ENCODE measurements at regions not wholly inside any gene's neighbourhood (a gene's known extent, or its start where the extent isn't known, plus 50 kb on each side); places are given as distances from the start of the nearest gene placed in this dataset.

GRCh38 chr16:63907251-63907650, 1214.6 kb downstream of the CDH11 start:
- no peak overlapping the region for H3K4me2 ChIP-seq (ENCODE audit: low read depth, low read length)
- no peaks in the 10 kb centered on the region for H3K79me2 ChIP-seq (ENCODE audit: low read length)
- no peaks in the 10 kb centered on the region for H3F3A ChIP-seq (ENCODE audit: insufficient read depth, low read length)
- no peaks in the 10 kb centered on the region for H4K20me1 ChIP-seq (ENCODE audit: insufficient read depth, low read length)
- H3K9me2 ChIP-seq (replicated peaks; ENCODE audit: insufficient read depth, low read length), result no peaks in the 10 kb centered on the region
- DNase-seq, result no peak
- TF ChIP-seq EZH2 (optimal IDR thresholded peaks at IDR 0.05; ENCODE audit: low read depth, low read length) (no peak), EZH2phosphoT487 (IDR thresholded peaks at IDR 0.05; ENCODE audit: low read length) (no peak)
- TF ChIP-seq, protein P1, sequence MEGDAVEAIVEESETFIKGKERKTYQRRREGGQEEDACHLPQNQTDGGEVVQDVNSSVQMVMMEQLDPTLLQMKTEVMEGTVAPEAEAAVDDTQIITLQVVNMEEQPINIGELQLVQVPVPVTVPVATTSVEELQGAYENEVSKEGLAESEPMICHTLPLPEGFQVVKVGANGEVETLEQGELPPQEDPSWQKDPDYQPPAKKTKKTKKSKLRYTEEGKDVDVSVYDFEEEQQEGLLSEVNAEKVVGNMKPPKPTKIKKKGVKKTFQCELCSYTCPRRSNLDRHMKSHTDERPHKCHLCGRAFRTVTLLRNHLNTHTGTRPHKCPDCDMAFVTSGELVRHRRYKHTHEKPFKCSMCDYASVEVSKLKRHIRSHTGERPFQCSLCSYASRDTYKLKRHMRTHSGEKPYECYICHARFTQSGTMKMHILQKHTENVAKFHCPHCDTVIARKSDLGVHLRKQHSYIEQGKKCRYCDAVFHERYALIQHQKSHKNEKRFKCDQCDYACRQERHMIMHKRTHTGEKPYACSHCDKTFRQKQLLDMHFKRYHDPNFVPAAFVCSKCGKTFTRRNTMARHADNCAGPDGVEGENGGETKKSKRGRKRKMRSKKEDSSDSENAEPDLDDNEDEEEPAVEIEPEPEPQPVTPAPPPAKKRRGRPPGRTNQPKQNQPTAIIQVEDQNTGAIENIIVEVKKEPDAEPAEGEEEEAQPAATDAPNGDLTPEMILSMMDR (IDR thresholded peaks at IDR 0.05; ENCODE audit: low read length), result no peak
- no peak overlapping the region for H2AFZ ChIP-seq (ENCODE audit: low read length)
- no peaks in the 10 kb centered on the region for H3K36me3 ChIP-seq (replicated peaks; ENCODE audit: insufficient read depth, low read length)
- no peak overlapping the region for H3K27ac ChIP-seq (ENCODE audit: low read length)
- no peak overlapping the region for H3K9ac ChIP-seq (ENCODE audit: low read length)
- H3K9me3 ChIP-seq (replicated peaks; ENCODE audit: insufficient read depth, low read length), result no peaks in the 10 kb centered on the region
- H3K27me3 ChIP-seq (replicated peaks; ENCODE audit: insufficient read depth, low read length), result no peaks in the 10 kb centered on the region
- no peaks in the 10 kb centered on the region for H3K4me1 ChIP-seq (ENCODE audit: low read length)
- no peak overlapping the region for H3K4me3 ChIP-seq (ENCODE audit: low read length)

DNA sequence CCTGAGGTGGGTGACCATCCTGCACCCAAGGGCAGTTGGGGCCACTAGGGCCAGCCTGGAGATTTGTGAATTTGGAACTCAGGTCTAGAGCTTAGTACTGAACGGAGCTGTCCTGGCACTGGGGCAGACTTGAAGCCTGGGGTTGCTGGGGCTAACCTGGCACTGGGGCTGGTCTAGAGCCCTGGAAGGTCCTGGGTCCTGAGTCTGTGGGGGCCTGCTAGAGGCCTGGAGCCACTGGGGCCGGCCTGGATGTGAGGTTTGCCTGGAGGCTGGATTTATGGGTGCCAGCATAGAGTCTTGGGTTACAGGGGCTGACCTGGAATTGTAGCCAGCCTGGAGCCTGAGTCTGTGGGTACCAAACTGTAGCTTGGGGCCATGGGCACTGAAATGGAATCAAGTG, 1216.9 kb downstream of the CDH11 start:
- no peaks in the 10 kb centered on the region for H3K9me2 ChIP-seq (replicated peaks; ENCODE audit: insufficient read depth, low read length)
- no peak overlapping the region for H3K9ac ChIP-seq (ENCODE audit: low read length)
- H3K4me3 ChIP-seq (ENCODE audit: low read length), result no peak overlapping the region
- no peaks in the 10 kb centered on the region for H3F3A ChIP-seq (ENCODE audit: insufficient read depth, low read length)
- no peaks in the 10 kb centered on the region for H3K36me3 ChIP-seq (replicated peaks; ENCODE audit: insufficient read depth, low read length)
- H2AFZ ChIP-seq (ENCODE audit: low read length), result no peak overlapping the region
- H3K4me1 ChIP-seq (ENCODE audit: low read length), result no peaks in the 10 kb centered on the region
- no peak overlapping the region for H3K4me2 ChIP-seq (ENCODE audit: low read depth, low read length)
- no peaks in the 10 kb centered on the region for H3K27me3 ChIP-seq (replicated peaks; ENCODE audit: insufficient read depth, low read length)
- H3K79me2 ChIP-seq (ENCODE audit: low read length), result no peaks in the 10 kb centered on the region
- no peaks in the 10 kb centered on the region for H4K20me1 ChIP-seq (ENCODE audit: insufficient read depth, low read length)
- no peaks in the 10 kb centered on the region for H3K9me3 ChIP-seq (replicated peaks; ENCODE audit: insufficient read depth, low read length)
- H3K27ac ChIP-seq (ENCODE audit: low read length), result no peak overlapping the region
- no peak for TF ChIP-seq EZH2phosphoT487 (IDR thresholded peaks at IDR 0.05; ENCODE audit: low read length)
- no peak for DNase-seq

DNA sequence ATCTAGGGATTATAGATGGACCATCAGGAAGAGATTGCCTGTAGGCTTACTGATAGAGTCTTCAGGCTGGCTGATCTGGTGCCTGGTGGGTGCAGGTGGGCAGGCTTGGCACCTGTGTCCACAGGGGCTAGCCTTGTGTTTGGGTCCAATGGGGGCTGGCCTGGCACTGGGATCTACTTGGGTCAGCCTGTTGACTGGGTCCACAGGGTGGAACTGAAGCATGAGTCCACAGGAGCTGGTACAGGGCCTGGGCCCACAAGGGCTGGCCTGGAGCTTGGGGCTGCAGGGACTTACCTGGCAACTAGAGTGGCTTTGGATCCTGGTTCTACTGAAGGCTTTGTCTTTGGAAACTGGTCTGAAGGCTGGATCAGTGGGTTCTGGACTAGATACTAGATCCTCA, 1217.7 kb downstream of the CDH11 start:
- Histone ChIP-seq H3K4me2 (ENCODE audit: low read depth, low read length) (no peak overlapping the region), H4K20me1 (ENCODE audit: insufficient read depth, low read length) (no peaks in the 10 kb centered on the region), H3K4me3 (ENCODE audit: low read length) (no peak overlapping the region), H3K79me2 (ENCODE audit: low read length) (no peaks in the 10 kb centered on the region), H3K9me3 (replicated peaks; ENCODE audit: insufficient read depth, low read length) (no peaks in the 10 kb centered on the region), H2AFZ (ENCODE audit: low read length) (no peak overlapping the region), H3K9ac (ENCODE audit: low read length) (no peak overlapping the region), H3K27me3 (replicated peaks; ENCODE audit: insufficient read depth, low read length) (no peaks in the 10 kb centered on the region), H3K9me2 (replicated peaks; ENCODE audit: insufficient read depth, low read length) (no peaks in the 10 kb centered on the region), H3K36me3 (replicated peaks; ENCODE audit: insufficient read depth, low read length) (no peaks in the 10 kb centered on the region), H3K4me1 (ENCODE audit: low read length) (no peaks in the 10 kb centered on the region), H3F3A (ENCODE audit: insufficient read depth, low read length) (no peaks in the 10 kb centered on the region), H3K27ac (ENCODE audit: low read length) (no peak overlapping the region)
- TF ChIP-seq EZH2phosphoT487 (IDR thresholded peaks at IDR 0.05; ENCODE audit: low read length) (no peak), EZH2 (optimal IDR thresholded peaks at IDR 0.05; ENCODE audit: low read depth, low read length) (no peak)
- TF ChIP-seq, protein P1 (IDR thresholded peaks at IDR 0.05; ENCODE audit: low read length), result no peak
- DNase-seq, result no peak

GRCh38 chr16:63896383-63897109, 1225.3 kb downstream of the CDH11 start:
- no peak overlapping the region for H3K4me2 ChIP-seq (ENCODE audit: low read depth, low read length)
- no peak for DNase-seq

More at GRCh38 chr16:63896383-63897109, 1225.3 kb downstream of the CDH11 start:
- Histone ChIP-seq H2AFZ (ENCODE audit: low read length) (no peak overlapping the region), H3K9me3 (replicated peaks; ENCODE audit: insufficient read depth, low read length) (no peaks in the 10 kb centered on the region), H3F3A (ENCODE audit: insufficient read depth, low read length) (no peaks in the 10 kb centered on the region), H3K9ac (ENCODE audit: low read length) (no peak overlapping the region), H4K20me1 (ENCODE audit: insufficient read depth, low read length) (no peaks in the 10 kb centered on the region), H3K36me3 (replicated peaks; ENCODE audit: insufficient read depth, low read length) (no peaks in the 10 kb centered on the region), H3K4me3 (ENCODE audit: low read length) (no peak overlapping the region), H3K27ac (ENCODE audit: low read length) (no peak overlapping the region), H3K79me2 (ENCODE audit: low read length) (no peaks in the 10 kb centered on the region), H3K4me1 (ENCODE audit: low read length) (no peaks in the 10 kb centered on the region), H3K27me3 (replicated peaks; ENCODE audit: insufficient read depth, low read length) (no peaks in the 10 kb centered on the region), H3K9me2 (replicated peaks; ENCODE audit: insufficient read depth, low read length) (no peaks in the 10 kb centered on the region)
- TF ChIP-seq EZH2phosphoT487 (IDR thresholded peaks at IDR 0.05; ENCODE audit: low read length) (no peak), EZH2 (optimal IDR thresholded peaks at IDR 0.05; ENCODE audit: low read depth, low read length) (no peak)
- TF ChIP-seq, protein P1 (IDR thresholded peaks at IDR 0.05; ENCODE audit: low read length), result no peak
